Fibroblast of skin of left quadriceps (primary cell): ENCODE measurements at regions not wholly inside any gene's neighbourhood (a gene's known extent, or its start where the extent isn't known, plus 50 kb on each side); places are given as distances from the start of the nearest gene placed in this dataset.
"Not testable (repeated sequence)": the region's sequence is repeated elsewhere in the genome, so short reads cannot be mapped to it uniquely, and the experiment has no call there.

Source experiments
- DNase-seq, 2 experiments: peaks; one replicate each; pipeline ENCODE4 v3.0.0-alpha.2; 2013; ENCODE audit warnings: low read depth in 2 of 2

DNA sequence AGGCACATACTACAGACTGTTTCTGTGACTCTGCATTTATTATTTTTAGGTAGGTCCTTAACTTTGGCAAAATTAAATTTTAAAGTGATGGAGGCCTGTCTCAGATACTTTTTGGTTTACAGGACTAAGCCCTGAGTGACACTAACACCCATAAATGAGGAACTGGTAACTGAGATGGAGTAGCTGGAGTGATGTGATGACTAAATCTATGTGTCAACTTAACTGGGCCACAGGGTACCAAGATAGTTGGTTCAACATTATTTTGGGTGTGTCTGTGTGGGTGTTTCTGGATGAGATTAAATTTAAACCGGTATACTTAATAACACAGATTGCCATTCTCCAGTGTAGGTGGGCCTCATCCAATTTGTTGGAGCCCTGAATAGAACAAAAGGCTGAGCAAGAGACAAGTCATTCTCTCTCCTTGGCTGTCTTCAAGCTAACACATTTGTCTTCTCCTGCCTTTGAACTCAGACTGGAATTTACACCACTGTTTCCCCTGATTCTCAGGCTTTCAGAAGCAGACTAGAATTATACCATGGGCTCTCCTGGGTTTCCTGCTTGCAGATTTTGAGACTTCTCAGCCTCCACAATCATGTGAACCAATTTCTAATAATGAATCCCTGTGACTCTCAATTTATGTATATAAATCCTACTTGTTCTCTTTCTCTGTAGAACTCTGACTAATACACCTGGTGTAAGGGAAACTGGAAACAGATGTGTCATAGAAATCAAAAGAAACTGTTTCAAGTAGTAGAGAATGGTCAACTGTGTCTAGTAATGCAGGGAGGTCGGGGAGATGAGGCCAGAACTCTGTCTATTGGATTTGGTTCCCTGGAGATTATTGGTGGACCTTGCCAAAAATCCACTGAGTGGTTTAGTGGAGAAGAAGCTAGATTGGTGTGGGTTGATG, 579.2 kb downstream of the EPM2A start:
- DNase-seq, result no peak

GRCh38 chr6:145158636-145159035, 576.7 kb downstream of the EPM2A start:
- not testable (repeated sequence) for DNase-seq

GRCh38 chr6:145159921-145160320, 575.4 kb downstream of the EPM2A start:
- DNase-seq, result no peak

GRCh38 chr6:145161501-145161900, 573.8 kb downstream of the EPM2A start:
- DNase-seq, result no peak

DNA sequence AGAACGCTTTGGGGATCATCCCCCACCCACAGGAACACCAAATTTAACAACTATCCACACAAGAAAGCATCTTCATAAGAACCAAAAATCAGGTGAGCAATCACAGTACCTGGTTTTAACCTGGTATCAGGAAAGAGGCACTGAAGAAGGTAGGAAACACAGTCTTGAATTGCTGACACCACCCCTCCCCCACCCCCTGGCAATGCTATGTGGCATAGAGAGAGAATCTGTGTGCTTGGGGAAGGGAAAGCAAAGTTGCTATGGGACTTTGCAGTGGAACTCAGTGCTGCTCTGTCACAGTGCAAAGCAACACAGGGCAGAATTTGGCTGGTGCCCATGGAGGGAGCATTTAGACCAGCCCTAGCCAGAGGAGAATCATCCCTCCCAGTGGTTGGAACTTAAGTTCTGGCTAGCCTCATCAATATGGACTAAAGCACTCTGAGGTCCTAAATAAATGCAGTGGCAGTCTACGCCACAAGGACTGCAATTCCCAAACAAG, 565.5 kb downstream of the EPM2A start:
- no peak for DNase-seq

- DNase-seq, result no peak
Measured at GRCh38 chr6:145175470-145175869, 559.9 kb downstream of the EPM2A start.

DNA sequence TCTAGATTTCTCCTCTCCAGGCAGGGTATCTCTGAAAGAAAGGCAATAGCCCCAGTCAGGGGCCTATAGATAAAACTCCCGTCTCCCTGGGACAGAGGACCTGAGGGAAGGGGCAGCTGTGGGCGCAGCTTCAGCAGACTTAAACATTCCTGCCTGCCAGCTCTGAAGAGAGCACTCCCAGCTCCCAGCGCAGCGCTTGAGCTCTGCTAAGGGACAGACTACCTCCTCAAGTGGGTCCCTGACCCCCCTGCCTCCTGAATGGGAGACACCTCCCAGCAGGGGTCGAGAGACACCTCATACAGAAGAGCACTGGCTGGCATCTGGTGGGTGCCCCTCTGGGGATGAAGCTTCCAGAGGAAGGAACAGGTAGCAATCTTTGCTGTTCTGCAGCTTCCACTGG, 556.9 kb downstream of the EPM2A start:
- DNase-seq, result no peak

DNA sequence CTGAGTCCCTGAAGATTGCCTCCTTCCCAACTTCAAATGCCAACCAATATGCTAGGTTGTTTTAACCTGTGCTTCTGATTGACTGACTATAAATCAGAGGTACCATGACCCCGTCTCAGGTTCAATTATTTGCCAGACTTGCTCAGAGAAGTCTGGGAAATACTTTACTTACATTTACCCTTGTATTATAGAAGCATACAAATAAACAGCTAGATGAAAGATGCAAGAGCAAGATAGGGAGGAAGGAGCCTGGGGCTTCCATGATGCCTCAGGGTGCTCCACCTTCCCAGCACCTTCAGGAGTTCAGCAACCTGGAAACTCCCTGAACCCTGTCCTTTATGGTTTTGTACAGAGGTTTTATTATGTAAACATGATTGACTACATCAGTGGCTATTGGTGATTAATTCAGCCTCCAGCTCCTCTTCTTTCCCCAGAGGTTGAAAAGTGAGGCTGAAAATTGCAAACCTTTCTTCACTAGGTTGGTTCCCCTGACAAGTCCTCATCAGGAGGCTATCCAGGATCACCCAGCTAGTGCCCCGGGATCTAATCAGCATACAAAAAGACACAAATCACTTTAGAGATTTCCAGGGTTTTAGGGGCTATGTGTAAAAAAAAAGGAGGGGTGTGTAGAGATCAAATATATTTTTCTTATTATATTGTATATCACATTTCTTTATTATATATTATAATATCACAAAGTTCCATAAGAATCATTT, 547.7 kb downstream of the EPM2A start:
- DNase-seq, result no peak

DNA sequence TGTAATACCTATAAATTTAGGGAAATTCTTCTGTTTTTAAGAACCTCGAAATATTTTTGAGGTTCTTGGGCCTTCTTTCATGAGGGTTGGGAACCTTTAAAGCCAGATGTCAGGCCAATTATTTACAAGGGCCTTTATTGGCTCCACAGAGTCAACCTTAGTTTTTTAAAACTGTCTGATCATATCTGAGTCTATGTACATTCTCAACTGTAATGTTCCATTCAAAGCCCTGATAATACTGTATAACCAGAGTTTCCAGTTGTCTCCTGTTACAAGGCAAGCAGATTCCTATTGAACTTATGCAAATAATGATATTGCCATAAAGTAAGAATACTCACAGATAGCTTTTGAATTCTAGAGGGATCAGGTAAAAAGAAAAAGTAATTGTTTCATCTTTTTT, 545.5 kb downstream of the EPM2A start:
- no peak for DNase-seq

DNA sequence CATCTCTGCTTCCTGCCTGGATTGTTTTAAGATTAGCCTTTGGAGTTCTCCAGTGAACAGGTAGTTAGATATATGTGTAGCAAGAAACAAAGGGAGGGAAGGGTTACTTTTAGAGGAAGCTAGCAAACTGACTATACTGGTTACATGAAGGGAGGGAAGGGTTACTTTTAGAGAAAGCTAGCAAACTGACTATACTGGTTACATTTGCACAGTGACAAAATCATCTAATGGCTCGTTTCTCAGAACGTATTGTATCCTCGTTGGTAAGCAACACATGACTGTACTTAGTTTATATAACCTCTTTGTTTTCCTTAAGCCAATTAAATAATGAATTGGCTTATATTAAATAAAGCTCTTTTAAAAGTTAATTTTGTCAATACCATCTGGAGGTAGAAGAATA, 540.9 kb downstream of the EPM2A start:
- no peak for DNase-seq

- DNase-seq, result peak in 1 of 2 experiments; percentile 5
Measured at GRCh38 chr6:145199961-145200360, 535.4 kb downstream of the EPM2A start.

DNA sequence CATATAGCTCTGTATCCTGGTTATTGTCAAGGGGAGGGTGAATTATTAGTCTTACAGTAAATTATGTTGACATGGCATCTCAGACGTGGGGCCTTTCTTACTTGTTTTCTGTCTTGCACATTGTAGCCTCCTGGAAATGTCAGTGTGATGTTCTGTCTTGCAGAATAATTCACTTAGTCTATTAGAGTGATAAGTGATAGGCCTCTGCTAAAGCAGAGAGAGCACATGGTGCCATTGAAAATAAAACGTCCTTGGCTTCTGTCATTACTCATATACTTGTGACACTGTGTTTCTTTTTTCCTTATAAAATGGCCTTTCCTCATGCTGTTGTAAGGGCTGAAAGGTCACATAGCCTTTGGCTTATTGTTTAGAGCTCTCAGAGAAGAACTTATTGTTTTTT, 531.0 kb downstream of the EPM2A start:
- DNase-seq, result no peak

DNA sequence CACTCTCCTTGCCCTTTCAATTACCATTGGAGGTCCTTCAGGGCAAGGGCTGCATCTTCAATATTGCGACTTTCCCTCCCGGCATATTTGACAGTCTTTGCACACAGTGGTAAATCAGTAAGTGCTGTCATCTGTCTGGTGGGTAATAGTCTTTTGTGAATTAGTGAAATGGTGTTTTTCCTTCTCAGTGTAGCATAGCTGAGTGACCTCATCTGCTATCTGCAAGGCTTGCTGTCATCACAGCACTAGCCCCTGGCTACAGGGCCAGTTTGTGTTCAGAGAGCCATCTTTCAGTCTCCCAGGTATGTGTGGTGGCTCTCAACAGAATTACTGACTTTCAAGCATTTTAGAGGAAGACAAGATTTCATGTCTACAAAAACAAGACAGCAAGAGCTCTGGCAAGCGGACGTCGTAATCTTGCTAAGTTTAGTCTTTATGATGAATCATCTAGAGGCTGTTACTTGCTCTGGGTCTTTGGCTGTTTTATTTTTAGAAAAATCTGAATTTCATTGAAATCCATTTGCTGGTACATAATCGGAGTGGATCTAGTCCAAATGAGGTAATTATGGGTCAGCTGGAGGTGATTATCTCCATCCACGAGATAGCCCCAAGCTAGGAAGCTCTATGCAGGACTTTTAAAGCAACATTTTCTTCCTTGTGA, 528.9 kb downstream of the EPM2A start:
- DNase-seq, result peak; percentile 38 to 44

DNA sequence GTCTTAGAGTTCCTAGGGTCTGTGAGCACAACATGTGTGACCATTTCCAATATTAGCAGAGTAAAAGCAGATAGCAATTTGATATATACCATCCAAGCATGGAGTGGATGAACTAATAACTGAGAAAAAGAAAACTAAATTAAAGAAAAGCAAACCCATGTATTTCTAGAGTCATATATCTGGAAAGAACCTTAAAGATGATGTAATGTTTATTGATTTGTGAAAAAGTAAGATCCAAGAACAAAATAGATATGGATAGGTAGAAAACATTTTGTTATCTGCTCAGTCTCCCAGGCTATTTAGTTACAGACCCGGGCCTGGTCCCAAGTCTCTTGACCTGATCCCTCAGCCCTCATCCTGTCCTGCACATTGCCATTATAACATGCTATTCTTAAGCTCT, 526.8 kb downstream of the EPM2A start:
- no peak for DNase-seq

GRCh38 chr6:145209272-145209671, 526.0 kb downstream of the EPM2A start:
- no peak for DNase-seq

DNA sequence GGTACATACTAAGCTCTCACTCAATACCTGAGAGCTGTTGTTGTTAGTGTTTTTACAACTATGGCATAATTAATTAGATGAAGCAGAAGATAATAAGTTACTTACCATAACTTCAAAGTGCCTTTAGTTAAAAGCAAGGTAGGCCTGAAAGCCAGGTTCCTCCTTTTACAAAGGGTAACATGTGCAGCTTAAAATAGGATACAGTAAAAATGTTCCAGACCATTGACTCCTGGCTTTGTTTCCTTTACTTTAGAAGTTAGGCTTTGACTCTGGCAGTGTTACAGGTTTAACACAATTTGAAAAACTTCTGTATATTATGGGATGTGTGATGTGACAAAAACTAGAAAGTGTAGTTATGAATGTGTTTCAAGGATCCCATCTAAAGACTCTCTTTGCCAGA, 522.5 kb downstream of the EPM2A start:
- DNase-seq, result no peak

GRCh38 chr6:145213614-145214013, 521.7 kb downstream of the EPM2A start:
- DNase-seq, result no peak

DNA sequence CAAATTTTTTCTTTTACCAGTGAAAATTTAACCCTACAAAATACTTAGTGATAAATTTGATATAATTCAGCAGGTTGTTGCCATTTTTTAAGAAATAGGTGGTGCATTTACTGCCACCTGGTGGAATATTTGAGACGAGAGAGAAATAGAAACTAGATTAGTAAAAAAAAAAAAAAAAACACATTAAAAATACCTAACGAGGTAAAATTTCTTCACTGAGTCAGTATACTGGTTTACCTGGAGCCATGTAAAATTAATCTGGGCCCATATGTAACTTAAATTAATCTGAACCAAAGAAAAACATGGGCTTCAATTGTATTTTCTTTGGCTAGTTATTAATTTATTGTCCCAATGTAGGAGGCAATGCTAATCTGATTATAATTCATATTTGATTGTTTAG, 520.8 kb downstream of the EPM2A start:
- peak; percentile 13 to 16 for DNase-seq

DNA sequence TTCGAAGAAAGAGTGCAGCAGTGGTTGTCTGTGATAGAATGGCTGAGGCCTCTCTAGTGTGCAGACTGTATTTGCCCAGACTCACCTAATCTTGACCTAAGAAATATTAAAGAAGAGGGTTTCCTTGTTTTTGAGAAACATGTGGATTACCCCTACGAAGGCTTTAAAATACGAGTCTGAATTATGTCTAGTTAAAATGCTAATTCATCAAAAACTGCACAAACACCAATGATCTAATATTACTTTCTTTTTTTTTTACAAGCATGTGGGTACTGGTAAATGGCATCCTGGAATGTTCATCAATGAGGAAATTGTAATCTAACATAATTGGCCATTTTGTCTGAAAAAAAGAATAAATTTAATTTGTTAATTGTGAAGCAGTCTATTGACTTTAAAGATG, 510.9 kb downstream of the EPM2A start:
- DNase-seq, result no peak

DNA sequence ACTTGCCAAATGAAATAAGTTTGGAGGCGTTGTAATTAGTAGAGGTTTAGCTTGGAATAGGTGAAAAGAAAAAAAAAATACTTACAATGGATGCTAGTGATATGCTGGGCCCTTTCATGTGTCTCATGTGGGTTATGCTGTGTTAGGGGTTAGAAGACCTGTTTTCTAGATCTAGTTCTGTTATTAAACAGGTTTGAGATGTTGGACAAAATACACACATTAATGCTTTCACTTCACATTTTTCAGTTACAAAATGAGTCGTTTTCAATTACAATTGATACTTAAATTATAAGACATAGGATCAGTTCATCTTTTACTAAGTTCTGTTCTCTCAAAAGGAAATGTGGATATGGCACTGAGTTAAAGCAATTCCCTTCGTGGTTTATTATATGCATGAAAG, 509.8 kb downstream of the EPM2A start:
- no peak for DNase-seq

GRCh38 chr6:145227593-145227992, 507.7 kb downstream of the EPM2A start:
- DNase-seq, result no peak

DNA sequence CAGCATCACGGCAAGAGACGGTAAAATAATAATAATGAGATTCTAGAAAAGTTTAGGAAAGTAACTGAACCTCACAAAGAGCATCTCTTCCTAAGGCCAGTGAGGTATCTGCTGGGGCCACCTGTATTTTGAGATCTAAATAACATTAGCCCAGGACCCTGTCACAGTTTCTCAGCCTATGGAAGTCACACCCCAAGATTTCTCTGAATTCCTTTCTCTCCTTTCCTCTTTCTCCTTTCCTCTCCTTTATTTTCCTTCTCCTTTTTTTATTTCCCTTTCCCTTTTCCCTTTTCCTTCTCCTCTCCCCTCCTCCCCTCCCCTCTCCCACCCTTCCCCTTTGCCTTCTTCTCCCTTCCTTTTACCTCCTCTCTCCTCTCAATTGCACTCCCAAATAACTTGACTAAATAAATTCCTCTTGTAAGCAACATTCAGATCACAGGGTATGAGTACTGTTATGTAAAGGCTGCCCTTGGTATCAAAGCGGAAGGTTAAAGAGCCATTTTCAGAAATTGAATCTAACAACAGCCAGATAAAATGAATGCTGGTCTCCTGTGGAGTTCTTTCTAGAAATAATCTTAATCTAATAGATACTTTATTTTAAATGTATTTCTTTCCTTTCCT, 506.2 kb downstream of the EPM2A start:
- no peak for DNase-seq
